Stimulated activated CD8-positive, alpha-beta memory T cell treated with anti-CD3 and anti-CD28 coated beads, Interleukin-15, amount 100 ng/mL, for 4 hours (primary cell): ENCODE measurements at regions not wholly inside any gene's neighbourhood (a gene's known extent, or its start where the extent isn't known, plus 50 kb on each side); places are given as distances from the start of the nearest gene placed in this dataset.

Source experiments
- DNase-seq, 2 donors: peaks; one replicate each; pipeline ENCODE4 v3.0.0-alpha.2; 2020; ENCODE audit warnings: low read depth in 2 of 2

DNA sequence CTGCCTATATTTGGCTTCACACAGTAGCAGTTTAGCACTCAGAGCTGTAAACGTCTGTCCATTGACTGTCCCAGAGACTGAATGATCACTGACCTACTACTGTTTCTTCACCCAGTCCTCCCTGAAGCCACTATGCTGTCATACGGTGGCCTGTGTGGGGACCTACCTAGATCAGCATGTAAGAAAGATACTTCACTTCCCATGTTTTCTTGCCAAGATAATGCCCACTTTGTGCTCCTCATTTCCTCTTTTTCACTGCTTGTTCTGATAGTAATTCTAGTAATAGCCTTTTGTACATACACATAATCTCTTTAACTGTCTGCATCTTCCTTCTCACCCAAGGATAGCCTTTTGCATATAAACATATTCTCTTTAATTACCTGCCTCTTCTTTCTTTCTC lies 109.9 kb upstream of the TIAM2 start:
- DNase-seq = no peak

DNA sequence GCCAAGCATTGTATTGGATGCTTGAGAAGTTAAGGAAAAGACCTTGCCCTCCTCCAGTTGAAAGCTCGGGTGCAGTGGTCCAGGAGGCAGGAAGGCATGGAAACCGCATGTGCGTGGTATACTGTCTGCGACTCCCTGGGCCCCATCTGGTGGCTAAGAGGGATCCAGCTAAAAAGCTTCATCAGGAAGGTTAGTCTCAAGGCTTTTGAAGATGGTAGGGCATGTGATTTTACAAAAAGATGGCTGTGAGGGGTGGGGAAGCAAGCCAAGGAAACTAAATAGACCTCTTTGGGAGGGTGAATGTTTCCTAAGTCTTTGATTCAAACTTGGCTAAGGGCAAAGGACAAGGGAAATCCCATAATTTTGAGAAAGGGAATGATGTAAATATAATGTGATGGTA lies 109.1 kb upstream of the TIAM2 start:
- no peak for DNase-seq

DNA sequence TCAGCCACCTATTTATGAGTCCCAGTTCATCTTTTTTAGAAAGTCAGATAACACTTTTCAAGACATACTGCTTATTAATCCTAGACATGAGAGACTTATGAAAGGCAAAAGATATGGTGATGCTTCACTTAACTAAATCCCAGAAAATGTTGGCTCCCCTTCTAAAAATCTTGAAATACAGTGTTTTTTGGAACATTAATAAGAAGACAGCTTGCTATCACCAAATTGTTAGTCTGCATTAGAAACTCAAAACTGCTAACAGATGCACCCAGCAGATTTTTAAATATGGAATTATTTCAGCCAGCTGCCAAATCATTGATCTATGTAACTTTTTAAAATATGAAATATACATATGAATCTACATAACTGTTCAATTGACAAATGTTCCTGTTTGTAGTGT lies 108.6 kb upstream of the TIAM2 start:
- DNase-seq = no peak

DNA sequence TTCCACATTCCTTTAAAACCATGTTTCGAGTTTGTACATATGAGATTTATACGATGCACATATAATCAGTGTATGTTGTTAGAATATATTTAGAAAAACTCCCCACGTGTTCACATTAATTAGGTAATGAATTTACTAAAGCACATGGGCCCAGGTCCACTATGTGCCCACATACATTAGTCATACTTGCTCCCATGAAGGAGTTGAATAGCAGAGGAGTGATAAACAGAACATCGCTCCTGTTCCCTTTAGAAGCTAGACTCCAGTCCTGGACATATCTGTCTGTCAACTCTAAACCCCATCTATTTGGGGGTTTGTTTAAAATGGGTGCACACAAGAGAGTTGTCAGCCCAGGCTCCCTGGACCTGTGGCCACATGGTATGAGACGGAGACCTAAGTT lies 108.1 kb upstream of the TIAM2 start:
- no peak for DNase-seq

DNA sequence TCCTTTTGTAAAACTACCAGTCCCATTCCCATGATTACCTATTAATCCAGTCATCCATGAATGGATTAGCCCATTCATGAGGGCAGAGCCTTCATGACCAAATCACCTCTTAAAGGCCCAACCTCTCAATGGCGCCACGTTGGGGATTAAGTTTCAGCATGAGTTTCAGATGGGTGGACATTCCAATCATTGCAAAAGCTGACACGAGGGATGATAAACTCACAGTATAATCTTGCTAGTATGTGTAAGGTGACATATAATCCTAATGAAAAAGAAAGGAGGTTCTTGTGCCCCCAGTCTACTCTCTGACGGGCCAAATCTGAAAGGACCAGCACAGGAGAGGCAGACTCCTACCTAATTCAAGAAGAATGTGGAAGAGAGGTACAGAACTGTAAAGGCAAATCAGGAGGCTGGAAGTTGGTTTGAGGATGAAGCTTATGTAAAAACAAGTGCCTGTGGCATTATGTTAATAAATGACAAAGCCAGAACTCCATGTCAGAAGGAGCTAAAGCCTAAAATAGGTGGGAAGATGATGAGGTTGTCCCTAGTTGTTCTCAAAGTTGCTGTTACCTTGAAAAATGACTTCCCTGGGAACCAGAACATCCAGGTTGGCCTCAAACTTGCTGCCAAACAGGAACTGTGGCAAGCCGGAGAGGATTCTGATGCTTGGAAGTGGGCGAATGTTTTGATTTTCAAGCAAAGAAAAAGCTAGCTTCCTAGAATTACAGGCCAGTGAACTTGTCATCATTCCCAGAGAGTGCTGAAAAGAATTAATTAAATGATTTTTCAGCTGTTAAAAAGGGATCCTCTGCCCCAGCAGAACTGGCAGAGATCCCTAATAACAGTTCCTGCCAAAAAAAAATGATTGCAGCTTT lies 106.5 kb upstream of the TIAM2 start:
- no peak for DNase-seq

DNA sequence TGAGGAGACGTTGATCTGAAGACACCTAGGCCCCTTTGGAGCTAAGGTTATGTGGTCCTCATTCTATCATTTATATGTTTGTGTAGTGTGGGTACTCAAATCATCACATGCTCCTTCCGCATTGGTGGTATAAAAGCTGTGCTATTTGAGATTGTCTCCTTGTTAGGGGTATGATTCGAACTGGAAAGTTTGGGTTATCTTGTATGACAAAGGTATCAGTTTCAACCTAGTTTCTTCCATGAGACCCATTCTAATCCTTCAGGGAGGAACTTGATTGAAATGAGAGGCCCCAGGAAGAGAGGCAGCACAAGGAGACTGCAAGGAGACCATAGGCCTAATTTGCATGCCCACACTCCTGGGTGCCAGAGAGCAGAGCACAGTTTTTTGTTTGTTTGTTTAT lies 104.2 kb upstream of the TIAM2 start:
- no peak for DNase-seq

DNA sequence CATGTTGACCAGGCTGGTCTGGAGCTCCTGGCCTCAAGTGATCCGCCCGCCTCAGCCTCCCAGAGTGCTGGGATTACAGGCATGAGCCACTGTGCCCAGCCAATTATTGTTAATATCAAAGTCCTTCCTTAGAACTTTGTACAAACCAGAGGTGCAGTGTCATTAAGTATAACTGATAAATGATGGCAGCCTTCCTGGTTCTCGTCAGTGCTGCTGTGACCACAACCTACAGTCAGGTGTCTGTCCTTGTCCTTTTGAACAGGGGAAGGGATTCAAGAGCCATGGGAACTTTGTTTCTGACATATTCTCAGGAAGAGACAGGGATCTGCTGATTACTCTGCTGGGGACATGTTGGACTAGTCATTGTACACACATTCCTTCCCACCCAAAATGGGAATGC lies 103.2 kb upstream of the TIAM2 start:
- no peak for DNase-seq

DNA sequence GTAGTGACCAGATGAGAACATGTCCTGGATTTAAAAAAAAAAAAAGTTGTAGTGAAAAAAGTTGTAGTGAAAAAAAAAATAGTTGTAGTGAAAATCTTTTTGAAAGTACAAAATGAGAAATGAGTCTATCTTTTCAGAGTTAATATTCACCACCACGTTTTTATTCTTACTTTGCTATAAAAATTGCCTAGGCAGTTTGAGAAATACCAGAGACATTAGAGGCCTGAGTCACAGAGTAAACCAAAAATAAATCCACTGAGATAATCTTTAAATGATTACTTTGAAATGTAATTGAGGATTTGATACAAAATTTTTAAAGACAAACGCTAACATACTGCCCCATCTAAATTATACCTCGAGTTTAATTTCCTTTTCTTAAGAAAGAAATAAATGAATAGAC lies 101.2 kb upstream of the TIAM2 start:
- no peak for DNase-seq

DNA sequence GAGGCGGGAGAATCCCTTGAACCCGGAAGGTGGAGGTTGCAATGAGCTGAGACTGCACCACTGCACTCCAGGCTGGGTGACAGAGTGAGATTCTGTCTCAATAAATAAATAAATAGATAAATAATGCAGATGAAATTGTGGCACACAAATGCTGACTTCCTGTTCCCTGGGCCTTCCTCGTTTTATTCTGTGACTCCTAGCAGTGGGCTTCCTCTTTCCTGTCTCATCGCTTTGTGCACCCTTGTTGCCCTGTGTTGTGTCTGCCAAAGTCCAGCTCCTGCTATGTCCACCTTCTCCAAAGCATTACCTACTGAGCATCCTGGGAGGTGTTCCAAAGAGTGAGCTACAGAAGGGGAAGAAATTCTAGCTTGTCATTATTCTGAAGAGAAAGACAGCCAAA lies 100.2 kb upstream of the TIAM2 start:
- no peak for DNase-seq

DNA sequence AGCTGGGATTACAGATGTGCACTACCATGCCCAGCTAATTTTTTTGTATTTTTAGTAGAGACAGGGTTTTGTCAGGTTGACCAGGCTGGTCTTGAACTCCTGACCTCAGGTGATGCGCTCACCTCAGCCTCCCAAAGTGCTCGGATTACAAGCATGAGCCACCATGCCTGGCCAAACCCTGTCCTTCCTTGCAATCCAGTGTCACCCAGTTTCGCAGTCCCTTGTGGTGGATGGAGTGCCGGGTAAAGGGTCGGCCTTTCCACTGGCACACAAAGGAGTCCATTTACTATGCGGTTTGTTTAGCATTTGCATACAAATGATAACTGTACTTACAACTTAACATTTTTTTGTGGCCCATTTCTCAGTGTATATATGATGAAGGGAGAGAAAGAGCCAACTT lies 99.3 kb upstream of the TIAM2 start:
- no peak for DNase-seq

DNA sequence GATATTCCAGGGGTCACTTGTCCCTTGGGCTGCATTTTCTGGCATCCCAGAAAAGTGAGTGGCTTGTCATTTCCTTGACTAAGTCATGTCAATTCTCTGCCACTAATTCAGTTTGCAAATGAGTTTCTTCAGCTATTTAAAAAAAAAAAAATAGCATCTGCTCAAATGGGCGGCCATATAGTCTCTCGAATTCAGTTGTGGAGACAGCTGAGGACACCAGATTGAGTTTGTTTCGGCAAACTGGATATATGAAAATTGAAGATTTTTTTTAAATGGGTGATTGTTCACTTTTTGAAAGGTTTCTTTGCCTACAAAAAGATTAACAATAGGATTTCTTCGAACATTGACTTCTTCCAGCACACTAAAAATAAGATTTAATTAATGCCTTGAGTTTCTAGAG lies 96.3 kb upstream of the TIAM2 start:
- DNase-seq = no peak

DNA sequence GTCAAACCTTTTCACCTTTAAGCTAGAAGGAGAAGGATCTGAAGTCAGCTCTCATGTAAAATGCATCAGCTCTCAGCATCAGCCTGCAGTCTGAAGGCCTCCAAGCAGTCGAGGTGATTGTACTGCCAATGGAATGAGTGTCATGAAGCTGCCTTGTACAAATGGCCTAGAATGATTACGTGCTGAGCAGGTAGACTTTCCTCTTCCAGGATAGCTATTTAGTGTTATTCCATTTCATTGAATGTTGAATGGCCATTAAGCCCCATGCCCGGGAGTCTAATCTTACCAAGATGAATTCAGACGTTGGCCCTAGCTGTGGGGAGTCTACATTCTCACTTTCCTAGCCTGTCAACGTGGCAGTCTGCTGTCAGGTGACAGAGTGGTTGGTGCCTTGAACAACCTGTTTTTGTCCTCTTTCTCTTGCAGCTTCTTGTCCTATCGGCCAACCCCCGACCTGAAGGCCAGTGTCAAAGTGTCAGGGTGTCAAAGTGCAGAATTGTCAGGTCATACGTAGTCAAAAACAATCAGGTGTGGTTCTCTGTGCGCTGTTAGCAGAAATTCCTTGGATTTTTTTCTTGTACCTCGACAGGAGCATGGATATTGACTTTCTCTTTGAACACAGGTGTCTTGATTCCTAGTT lies 95.2 kb upstream of the TIAM2 start:
- no peak for DNase-seq

DNA sequence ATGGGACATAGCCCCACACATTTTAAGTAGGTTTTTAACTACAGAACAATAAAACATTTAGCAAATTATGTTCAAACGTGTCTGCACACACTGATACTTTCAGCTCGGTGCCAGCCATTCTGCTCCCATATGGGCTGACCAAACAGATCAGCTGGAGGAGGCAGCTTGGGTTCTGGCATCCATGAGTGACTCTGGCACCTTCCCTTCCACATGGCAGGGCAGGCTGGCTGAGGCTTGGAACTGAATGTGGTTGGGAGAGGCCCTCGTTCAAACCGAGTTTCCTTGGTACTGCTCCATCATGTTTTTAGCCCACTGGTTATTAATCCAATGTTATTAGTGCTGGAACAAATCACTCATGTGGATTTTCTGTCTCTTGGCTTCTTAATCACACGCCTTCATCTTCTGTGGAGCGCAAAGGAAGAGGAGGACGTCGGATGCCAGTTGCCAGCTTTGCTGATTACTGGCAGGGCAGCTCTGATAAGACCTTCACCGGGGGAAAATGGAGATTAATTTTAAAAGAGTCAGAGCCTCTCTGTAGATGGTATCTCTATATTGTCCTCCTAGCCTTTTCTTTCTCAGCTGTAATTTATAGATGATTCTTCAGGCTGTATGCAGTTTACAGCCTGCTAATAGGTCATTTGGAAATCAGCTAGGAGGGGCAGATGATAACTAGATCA lies 93.1 kb upstream of the TIAM2 start:
- no peak for DNase-seq

DNA sequence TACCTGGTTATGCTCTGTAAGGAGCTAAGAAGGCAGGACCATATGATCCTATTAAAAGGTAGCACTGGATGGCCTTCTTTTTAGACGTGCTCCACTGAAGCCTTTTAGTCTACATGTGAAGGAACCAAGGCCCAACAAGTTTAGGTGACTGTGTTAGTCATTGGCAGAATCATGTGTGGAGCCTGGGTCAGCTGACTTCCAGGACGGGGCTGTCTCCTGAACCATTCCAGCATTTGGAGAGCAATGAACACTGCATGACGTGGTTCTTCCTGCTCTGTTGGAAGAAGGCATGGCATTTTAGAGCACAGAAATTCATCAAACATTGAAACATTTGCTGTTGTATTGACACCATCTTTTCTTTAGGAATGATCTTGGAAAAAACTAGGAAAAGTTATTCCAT lies 87.8 kb upstream of the TIAM2 start:
- DNase-seq = no peak

DNA sequence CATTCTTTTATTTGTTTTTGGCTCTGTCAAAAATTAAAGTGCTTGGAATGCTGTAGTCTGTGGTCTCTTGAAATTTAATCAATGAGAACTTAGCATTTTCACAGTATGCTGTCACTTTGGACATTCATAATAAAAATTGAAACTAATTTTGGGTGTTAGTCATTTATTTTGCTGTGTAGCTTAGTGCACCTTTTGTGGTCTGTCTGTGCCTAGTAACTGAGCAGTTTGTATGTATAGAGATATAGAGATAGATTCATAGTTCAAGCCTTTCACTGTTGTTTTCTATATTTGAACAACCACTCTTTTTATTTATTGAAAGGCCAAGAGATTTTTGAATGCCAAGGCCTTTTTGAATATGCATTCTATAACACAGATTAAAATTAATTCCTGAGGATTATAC lies 86.4 kb upstream of the TIAM2 start:
- no peak for DNase-seq

DNA sequence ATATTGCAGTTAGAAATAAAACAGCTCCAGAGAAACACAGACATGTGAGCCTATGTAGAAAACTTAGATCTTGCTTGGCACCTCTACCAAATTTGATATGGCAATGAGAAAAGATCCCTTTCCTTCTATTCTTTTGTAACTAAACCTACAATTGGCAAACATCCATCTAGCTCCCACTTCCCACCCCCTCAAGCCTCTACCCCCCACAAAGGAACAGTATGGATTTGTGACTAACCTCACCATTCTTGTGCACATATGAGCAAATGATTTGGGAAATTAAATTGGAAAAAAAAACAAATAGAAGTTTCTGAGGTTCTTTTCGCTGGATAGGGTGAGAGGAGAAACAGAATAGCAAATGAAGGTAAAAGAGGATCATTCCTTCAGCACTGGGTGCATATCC lies 85.8 kb upstream of the TIAM2 start:
- DNase-seq = no peak

DNA sequence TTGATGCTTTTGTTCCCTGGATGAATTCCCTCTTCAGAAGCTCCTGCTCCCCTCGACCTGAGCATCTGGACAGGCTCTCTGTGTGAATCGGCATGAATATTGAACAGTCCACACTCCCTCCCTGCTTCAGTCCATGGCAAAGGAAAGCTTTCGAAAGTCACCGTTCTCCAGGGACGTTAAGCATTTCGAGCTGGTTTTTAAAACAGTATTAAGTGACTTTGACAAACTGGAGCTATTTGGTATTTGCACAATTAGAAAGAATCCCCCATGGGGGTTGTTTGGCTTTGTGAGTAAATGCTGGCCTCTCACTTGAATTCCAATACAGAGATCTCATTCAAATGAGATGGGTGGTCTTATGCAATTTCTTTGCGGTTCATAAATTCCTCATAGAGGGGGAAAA lies 85.3 kb upstream of the TIAM2 start:
- DNase-seq = no peak

DNA sequence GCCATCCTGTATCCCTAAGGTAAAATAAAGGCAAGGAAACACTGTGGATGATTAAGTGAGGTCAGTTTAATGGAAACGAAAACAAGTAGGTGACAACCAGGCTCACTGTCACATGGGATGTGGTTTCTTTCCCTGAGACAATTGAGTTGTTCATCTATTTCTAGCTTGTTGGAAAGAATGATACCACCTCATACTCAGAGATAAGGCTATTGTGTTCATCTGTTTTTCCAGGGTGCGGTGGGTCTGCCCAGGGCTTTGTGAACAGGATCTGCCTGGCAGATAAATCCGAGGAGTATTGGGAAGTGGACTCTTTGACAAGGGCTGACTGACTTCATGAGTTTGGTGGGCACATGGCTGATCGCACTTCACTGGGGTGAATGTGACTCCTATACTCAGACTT lies 80.8 kb upstream of the TIAM2 start:
- DNase-seq = no peak

DNA sequence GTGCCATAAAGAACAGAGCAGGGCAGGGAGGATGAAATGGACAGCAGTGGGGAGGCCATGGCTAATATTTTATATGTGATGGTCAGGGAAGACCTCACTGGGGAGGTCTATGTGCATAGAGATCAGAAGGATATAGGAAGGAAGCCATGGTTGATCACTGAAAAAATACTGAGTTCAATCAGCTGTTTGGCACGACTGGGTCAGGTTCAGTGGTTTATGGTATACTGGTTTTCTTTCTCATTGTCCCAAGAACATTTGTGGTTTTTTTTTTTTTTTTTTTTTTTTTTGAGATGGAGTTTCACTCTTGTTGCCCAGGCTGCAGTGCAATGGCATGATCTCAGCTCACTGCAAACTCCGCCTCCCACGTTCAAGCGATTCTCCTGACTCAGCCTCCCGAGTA lies 78.3 kb upstream of the TIAM2 start:
- DNase-seq = no peak

DNA sequence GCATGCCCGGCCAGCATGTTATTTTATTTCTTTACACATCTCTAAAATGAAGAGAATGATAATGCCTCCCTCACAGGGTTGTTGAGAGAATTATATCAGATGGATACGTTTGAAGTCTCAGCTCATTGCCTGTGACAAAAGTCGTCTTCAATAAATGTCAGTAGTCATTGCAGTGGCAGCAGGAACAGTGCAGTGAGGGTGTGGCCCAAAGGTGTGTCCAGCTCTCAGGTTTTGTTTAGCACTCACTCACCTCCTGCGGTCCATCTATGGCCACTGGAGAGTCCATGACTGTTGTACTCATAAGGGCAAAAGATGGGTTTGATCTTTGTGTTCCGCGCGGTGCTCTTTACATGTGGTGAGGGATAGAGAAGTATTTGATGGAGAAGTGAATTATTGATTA lies 77.2 kb upstream of the TIAM2 start:
- DNase-seq = no peak

DNA sequence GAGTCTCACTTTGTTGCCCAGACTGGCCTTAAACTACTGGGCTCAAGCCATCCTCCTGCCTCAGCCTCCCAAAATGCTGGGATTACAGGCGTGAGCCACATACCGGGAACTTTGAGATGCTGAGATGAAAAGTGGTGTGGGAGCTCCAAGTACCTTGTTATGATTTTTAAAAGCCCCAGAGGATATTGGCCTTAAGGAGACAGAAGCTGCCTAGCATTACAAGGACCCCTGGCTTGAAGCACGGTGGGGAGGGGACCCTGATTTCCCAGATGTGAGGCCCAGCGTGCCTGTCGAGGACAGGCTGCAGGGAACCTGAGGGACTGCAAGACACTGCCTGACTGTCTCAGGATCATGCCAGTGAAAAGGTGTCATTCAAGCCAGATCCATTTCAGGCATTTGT lies 75.3 kb upstream of the TIAM2 start:
- no peak for DNase-seq

DNA sequence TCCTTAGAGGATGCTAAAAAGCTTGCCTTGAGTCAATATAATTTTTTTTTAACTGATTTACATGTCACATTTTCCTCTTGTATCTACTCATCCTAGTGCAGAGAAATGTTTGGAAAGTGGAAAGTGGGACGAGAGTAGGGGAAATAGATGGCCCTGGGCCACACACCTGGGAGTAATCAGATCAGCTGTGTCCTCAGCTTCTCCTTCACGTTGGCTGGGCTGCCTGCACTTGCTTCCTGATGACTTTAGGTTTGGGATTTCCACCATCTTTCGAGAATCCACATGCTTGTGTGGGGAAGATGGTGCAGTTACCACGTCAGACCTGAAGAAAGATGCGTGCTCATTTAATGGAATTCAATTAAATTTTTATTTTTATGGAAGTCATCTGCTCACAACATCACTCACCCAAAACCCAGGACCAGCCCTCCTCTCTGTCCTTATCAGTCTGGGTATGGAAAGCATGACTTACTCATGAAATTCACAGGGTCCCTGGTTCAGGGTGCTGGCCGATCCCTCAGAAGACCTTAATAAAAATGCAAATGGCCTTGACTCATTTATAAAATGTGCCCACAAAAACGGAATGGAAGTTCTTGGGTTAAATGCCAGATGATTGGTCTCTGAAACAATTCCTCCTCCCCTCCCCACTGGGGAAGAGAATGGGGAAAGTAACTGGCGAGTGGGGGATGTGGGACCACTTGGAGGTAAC lies 74.5 kb upstream of the TIAM2 start:
- DNase-seq = no peak

DNA sequence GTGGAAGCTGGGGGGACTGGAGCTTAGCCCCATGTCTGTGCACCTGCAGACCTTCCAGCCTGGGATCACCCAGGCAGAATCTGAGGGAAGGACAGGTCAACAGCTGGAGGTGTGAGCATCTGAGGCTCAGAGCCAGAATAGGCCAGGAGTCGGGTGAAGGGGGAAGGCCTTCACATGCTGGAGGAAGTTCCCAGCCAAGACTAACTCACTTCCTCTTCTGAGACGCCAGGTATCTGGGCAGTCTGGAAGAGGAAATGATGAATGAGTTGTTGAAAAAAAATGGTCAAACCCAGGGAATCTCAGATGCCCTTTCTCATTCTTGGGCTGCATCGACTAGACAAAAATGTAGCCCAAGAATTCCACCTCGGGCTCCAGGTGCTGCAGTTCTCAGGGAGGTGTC lies 73.6 kb upstream of the TIAM2 start:
- DNase-seq = no peak
